GM18867 (cell line): ENCODE measurements at regions not wholly inside any gene's neighbourhood (a gene's known extent, or its start where the extent isn't known, plus 50 kb on each side); places are given as distances from the start of the nearest gene placed in this dataset.
"Not testable (repeated sequence)": the region's sequence is repeated elsewhere in the genome, so short reads cannot be mapped to it uniquely, and the experiment has no call there.

Experiments used
- ATAC-seq: cut with Tn5 transposase; IDR thresholded peaks from one replicate; pipeline ENCODE4 v1.9.1; 2021; ENCODE audit warnings: mild to moderate bottlenecking, moderate library complexity; ENCODE audit not compliant: unreplicated experiment

DNA sequence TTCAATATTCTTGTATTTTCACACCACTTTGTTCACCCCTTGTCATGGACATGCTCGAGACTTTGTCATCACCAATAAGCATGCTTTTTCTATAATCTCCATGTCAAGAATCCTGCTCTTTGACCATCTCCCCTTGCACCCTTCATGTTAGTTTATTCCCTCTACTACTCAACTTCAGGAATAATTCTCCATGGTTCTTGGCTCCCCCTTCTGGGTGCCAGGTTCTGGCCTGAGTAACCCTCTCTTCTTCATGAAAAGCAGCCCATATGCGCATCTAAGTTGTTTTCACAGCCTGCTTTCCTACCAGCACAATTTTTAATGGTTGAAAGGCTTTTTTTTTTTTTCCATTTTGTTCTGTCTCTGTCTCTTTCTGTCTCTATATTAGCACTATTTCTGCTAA is 160.7 kb downstream of the LEPR start:
- no peak for ATAC-seq

DNA sequence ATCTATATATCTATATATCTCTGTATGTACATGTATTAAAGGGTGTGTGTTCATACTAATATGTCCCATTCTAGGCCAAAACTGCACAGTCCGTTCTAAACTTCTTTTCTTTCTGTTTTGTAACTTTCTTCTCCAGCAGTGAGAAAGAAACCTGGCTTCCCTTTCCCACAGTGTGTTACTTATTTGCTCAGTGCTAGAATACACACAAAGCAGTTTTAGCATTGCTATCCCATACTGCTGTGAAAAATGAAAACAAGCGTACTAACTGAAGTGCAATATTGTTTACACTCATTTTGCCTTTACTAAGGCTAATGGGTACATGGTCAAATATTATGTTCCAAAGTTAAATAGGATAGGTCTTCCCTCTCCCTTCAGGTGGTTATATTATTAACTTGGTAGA is 163.9 kb downstream of the LEPR start:
- ATAC-seq = no peak

DNA sequence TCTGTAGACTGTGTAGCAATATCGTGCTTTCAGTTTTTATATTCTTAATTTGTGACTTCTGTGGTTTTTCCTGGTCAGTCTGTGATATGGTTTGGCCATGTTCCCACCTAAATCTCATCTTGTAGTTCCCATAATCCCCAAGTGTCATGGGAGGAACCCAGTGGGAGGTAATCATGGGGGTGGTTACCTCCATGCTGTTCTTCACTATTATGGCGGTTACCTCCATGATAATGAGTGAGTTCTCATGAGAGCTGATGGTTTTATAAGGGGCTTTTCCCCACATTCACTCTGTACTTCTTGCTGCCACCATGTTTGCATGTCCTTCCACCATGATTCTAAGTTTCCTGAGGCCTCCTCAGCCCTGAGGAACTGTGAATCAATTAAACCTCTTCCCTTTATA is 169.8 kb downstream of the LEPR start:
- ATAC-seq = no peak

DNA sequence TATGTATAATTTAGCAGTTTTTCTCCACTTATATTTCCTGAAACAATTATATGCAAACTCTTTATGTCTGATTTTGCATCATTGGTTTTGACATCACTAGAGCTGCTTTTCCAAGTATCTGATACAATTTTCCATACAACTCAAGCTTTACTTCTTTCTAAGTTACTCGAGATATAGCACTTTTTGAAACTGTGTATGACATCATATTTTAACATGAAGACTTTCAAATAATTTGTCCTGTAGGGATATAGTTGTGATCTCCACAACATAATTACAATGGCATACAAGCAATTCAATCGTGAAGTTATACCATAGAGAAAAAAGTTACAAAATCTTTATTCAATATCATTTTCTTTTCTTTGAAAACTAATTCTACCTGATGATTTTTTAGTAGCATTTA is 173.0 kb downstream of the LEPR start:
- no peak for ATAC-seq

DNA sequence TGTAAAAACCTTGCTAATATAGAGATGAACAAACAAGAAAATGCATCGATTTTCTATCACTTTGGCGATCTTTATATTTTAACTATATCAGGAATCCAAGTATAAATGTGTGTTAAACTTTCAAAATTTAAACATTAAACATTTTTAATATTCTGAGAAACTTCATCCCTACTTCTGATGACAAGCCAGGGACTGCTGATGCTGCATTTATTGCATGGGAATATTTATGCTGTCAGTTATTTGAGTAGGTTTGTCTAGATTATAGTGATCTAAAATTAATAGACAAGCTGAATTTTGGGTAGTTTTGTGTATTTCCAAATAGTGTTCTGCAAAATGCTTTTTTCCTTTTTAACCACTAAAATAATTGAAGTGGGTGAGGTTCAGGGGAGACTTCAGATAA is 175.3 kb downstream of the LEPR start:
- ATAC-seq = no peak

DNA sequence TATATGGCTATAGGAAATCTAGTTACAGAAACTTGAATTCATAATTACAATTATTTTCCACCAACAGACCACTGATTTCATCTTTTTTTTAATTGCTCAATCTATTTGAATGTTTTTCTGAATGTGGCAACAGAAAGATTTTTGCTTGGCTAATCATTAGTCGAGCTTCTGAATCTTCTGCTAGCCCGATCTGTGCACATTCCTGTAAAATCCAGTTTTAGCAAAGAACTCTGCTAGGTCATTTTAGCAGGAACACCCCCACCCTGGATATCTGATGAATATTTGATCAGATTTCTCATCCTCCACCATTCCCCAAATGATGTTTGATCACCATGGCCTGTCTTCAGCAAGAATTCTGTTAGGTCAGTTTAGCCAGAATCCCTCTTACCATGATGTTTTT is 176.3 kb downstream of the LEPR start:
- ATAC-seq = no peak

DNA sequence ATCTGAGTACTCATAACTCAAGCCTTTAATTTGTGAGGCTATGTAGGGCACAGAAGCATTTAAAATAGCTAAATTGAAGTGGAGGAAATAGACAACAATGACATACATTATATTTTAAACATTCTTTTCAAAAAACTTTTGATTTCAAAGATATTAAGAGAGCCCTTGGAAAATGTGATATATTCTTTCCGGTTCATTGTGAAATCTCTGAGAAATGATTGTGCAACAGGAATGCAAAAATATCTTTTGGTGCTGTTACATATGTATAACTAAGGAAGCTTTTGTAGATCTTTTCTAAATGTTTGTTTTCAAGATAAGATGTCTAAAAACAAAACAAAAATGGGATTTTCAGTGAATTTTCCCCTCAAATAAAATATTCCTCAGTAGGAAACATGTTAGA is 185.2 kb downstream of the LEPR start:
- no peak for ATAC-seq

DNA sequence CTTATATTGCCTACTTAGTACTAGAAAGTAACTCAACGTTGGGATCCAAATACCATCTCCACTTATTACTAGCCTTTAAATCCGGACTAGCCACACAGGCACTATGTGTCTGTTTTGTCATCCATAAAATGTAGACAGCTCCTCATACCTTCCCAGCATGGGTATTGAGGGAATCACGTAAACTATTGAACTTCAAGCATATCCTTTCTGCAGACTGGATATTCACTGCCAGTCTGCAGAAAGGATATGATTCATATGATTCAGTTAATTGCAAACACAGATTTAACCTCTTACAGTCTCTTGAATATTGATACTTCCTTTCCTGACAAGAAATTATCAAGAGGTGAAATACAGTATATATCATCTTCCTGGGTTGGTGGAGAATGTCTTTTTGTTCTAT is 186.0 kb downstream of the LEPR start:
- no peak for ATAC-seq

DNA sequence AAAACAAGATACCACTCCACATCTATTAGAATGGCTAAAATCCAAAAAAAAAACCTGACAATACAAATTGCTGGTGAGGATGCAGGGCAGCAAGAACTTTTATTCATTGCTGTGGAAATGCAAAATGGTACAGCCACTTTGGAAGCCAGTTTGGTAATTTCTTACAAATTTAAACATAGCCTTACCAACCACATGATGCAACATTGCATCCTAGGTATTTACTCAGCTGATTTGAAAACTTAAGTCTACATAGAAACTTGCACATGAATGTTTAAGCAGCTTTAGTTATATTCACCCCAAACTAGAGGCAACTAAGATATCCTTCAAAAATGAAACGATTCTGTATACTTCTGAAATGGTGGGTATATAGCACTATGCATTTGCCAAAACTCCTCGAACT is 178.8 kb upstream of the PDE4B start:
- ATAC-seq = no peak

DNA sequence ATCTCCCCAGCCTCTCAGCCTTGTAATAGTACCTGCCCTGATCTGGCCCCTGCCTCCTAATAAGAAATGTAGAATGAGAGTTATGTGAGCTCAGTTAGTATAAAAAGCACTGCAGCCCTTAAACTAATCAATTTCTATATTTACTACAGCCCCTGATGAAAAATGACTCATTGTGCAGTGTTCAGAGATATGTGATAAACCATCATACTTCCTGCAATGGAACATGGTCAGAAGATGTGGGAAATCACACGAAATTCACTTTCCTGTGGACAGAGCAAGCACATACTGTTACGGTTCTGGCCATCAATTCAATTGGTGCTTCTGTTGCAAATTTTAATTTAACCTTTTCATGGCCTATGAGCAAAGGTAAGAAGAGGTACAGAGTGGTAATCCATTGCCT is 176.8 kb upstream of the PDE4B start:
- no peak for ATAC-seq

DNA sequence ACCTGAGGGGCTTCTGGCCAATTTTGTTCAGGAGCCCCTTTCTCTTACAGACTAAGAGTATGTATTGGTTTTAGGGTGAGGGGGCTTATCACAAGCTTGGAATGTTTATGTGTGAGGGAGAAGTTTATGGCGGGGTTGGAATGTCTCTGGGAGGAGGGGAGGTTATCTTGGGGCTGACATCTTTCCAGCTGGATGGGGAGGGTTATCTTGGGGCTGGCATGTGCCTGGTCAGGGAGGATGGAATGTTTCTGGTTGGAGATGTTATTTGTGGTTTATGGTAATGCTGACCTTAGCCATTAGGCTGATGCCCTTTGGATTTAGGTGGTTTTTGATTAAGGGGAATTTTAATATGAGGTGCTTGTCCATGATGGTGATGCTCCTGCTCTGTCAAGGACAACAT is 171.0 kb upstream of the PDE4B start:
- ATAC-seq = not testable (repeated sequence)

DNA sequence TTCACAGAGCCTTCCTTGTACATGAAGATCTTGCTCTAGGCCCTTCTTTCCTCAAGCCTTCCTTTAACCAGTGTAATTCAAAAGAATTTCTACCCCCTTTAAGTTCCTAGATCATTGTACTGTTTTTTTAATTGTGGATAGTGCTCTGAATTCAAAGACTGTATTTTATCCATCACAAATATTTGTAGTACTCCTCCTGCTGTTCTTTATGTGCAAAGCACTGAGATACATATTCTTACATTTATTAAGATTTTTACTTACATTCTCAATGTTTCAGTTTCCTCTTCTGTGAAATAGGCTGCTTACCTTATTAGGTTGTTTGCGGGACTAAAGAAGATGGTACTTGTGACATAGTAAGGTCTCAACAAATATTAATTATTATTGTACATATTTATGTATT is 168.8 kb upstream of the PDE4B start:
- no peak for ATAC-seq

DNA sequence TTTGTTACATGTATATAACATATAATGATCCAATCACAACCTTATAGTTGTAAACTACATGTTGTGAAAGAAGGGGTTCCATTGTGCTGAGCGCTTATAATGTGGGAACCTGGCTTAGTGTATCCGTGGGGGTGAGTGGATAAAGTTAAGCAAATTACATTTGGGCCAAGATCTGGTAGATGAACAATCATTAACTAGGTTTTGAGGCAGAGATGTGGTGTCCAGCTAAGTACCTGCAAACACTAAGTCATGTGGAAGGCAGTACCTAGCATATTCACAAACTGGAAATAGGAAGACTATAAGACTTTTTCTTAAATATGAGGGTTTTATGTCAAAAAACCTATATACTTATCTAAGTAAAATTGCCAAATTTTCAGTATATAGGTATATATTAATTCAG is 167.2 kb upstream of the PDE4B start:
- no peak for ATAC-seq

DNA sequence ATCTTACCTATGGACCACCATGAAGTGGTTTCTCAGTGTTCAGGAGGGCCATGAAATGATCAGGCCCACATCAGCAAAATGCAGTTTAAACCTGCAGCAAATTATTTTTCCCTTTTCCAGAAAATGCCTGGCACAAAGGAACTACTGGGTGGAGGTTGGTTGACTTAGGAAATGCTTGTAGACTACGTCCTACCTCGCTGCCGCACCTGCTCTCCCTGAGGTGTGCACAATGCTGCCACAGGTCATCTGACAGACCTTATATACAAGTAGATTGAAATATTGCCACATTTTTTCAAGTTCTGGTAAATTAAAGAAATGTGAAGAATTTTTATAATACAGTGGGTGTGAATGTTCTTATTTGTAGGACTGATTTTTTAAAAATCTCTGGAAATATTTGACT is 166.7 kb upstream of the PDE4B start:
- no peak for ATAC-seq

DNA sequence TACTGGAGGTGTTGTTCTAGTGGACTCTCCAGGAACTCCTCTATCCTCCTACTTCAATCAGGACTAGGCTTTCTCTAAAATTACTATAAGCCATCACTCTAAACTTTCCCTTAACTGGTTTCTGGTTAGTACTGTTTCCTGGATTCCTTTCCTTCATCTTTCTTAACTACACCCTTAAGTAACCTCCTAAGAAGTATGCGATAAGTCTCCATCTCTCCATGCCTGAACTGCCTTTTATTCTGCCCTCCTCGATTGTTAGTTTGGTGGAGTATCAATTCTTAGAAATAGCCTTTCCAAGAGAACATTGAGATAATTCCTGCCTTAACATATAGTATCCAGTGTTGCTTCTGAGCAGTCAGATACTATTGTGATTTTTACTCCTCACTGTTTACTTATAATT is 162.9 kb upstream of the PDE4B start:
- no peak for ATAC-seq

DNA sequence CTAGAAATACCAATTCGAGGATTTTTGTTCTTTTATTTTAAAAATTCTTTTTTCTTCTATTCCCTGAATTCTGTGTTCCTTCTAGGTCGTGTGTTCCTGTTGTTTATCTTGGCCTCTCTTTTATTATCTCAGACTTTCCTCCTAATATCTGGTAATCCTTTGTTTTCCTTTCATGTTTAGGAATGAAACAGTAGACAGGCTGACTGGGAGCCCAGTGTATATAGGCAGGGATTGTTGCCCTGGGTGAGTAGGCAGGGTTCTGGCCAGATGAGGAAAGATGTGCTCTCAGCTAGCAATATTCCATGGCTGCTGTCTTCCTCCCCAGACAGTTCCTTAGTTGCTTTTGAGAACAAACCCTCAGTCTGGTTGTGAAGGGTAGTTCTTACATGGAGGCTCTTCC is 161.8 kb upstream of the PDE4B start:
- ATAC-seq = no peak

DNA sequence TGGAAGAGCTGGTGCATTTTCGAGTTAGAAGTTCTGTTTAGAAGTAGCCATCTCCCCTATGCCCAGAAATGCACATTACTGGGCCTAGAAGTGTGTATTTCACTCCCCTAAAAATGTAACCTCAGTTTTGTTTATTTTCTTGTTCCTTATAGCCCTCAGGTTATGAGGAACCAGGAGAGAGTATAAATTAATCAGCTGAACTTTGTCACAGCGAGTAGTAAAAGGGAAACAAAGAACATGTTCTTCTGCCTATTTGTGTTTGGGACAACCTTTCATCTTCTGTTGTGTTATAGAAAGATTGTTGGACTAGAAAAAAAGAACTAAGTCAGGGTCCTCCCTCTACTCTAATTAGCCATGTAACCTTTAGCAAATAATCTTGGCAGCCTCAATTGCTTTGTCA is 160.5 kb upstream of the PDE4B start:
- no peak for ATAC-seq

DNA sequence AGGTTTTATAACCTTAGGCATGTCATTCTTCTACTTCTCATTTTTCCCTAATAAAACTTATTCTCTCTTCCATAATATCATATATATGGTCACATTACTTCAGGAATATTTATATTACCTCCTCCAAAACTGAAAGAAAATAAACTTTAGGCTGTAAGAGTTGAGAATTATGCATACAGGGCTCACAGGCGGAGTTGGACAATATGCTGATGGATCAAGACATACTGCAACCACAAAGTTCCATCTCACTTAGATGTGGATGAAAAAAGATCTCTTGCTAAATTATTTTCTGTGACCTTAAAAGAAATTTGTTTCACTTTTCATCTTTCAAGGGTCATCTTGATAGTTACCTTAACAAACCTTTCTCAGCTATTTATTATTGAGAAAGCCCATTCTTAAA is 152.6 kb upstream of the PDE4B start:
- no peak for ATAC-seq

DNA sequence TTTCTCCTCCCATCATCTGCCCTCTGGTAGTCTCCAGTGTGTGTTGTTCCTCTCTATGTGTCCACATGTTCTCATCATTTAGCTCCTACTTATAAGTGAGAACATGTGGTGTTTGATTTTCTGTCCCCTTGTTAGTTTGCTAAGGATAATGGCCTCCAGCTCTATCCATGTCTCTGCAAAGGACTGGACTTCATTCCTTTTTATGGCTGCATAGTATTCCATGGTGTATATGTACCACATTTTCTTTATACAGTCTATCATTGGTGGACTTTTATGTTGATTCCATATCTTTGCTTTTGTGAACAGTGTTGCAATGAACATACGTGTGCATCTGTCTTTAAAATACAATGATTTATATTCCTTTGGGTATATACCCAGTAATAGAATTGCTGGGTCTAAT is 143.5 kb upstream of the PDE4B start:
- ATAC-seq = not testable (repeated sequence)

DNA sequence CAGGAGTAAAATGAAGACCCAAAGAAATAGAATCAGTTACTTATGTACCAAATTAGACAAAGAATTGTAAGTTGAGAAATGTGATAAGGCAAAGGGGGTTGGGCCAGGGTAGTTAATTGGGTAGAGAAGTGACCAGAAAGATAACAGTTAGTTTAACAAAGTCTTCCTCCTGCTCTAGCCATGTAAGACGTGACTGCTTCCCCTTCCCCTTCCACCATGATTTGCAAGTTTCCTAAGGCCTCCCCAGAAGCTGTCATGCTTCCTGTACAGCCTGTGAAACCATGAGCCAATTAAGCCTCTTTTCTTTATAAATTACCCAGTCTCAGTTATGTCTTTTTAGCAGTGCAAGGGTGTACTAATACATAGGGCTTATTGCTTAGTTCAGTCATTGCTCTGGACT is 142.0 kb upstream of the PDE4B start:
- no peak for ATAC-seq

DNA sequence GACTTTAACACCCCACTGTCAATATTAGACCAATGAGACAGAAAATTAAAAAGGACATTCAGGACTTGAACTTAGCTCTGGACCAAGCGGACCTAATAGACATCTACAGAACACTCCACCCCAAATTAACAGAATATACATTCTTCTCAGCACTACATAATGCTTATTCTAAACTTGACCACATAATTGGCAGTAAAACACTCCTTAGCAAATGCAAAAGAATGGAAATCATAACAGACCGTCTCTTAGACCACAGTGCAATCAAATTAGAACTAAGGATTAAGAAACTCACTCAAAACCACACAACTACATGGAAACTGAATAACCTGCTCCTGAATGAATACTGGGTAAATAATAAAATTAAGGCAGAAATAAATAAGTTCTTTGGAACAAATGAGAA is 138.2 kb upstream of the PDE4B start:
- ATAC-seq = not testable (repeated sequence)

DNA sequence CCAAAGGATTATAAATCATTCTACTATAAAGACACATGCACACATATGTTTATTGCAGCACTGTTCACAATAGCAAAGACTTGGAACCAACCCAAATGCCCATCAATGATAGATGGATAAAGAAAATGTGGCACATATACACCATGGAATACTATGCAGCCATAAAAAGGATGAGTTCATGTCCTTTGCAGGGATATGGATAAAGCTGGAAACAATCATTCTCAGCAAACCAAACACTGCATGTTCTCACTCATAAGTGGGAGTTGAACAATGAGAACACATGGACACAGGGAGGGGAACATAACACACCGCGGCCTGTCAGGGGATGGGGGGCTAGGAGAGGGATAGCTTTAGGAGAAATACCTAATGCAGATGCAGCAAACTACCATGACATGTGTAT is 135.1 kb upstream of the PDE4B start:
- ATAC-seq = not testable (repeated sequence)

DNA sequence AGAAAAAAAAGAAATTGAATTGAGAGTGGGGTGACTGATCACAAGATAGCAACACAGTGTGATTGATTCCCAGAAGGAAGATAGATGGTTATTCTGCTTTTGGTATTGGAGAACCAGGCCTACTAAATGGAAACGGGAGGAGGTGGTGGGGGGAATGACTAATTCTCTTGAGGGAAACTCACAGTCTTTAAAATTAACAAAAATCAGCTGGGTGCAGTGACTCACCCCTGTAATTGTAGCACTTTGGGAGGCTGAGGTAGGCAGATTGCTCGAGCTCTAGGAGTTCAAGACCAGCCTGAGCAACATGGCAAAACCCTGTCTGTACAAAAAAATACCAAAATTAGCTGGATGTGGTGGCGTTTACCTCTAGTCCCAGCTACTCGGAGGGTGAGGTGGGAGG is 134.6 kb upstream of the PDE4B start:
- ATAC-seq = no peak

DNA sequence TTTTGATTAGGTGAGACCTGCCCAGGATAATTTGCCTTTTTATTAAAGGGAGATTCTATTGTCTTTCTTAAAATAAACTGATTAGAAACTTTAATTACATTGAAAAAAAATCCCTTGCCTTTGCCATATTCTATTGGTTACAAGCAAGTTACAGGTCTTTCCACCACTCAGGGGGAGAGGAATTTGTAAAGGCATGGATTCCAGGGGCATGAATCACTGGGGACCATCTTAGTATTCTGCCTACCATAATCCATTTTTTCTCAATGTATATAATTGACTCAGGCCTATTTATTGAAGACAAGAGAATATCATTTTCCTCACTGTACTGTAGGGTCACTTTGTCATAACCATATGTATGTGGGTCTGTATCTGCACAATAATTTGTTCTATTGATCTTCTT is 124.3 kb upstream of the PDE4B start:
- ATAC-seq = no peak
